ENCODE measurements at regions not wholly inside any gene's neighbourhood (a gene's known extent, or its start where the extent isn't known, plus 50 kb on each side); places are given as distances from the start of the nearest gene placed in this dataset.

DNA sequence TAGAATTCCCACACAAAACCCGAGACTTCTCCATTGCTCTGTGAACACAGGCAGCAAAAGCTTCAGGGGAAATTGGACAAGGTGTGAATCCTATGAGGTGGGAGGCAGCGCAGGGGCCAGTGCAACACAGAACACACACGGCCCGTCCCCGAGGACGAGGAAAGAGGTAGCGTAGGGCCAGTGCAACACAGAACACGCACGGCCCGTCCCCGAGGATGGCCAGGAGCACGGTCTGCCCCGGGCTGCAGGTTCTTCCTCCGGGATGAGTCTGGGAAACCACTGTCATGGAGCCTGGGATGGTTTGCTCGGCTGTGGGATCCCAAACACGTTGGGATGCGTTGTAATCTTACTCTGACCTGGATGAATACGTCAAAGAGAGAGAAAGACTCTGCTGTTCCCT is 432.1 kb downstream of the GLRX3 start:
- DNase-seq: no peak

DNA sequence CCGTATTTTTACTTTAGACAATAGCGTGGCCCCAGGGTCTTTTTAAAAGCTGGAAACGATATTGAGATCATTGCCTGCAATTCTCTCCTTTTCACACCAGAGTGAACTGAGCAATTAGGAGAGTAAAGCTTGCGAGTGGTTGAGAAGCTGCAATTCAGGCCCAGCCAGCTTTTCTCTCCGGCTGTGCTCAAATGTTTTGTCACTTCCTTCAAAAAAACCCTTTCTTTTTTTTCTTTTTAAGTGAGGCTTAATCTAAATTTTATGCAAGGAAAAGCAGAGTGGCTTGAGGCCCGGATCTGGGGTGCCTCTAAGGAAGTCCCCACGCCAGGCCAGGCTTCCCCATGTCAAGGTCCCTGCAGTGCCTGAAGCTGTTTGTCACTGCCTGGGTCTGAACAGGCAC is 433.9 kb downstream of the GLRX3 start:
- no peak for DNase-seq

DNA sequence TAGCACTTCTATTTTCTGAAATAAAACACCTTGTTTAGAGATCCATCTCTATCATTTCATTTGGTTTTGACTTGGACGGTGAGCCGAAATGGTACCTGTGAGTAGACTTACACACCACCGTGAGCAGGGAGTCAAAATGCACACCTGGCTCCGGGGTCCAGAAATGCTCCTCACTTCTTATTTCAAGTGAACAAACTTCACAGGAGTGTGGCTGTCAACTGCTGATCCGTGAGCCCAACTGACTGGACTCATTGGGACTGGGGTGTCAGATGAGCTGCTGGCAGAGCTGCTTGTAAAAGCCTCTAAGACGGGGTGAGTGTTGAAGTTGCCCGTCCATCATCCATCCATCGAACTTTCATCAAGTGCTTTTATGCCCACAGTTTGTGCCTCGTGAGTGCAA is 435.5 kb downstream of the GLRX3 start:
- no peak for DNase-seq

DNA sequence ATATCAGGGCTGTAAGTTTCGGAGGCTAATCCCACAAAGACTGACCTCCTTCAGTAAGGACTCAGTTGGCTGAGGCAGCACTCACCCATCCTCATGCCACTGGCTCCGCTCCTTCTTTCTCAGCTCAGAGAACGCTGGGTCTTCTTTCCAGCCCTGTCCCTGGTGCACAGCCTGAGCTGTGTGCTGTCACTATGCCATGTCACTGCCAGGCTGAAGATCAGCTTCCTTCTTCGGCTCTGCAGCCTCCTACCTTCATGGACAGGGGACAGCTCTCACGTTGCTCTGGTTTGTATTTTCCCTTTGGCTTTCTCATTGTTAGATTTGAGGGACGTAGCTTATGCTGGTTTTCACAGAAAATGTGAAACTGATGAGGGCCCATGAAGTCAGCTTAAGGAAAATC is 437.3 kb downstream of the GLRX3 start:
- no peak for DNase-seq

DNA sequence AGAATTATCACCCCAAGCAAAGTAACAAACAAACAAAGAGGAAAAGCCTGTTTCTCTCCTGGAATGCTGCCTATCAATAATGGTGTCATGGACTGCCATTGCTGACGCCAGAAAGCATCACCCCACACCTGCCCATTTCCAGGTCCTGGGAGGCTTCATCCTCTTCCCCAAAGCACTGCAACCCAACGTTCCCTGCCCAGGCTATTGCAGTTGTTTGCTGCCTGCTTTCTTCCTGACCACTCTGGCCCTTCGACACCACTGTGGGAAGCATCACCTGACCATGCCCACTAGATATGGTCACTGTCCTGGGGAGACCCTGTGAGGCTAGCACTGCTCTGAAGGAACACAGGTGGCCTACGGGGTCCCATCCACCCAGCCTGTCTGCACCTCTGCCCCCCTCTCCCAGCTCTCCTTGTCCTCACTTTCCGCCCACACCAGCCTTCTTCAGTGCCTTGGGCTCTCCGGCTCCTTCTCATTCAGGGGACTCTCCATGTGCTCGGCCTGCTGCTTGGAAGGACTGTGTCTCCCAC is 439.6 kb downstream of the GLRX3 start:
- DNase-seq: no peak

DNA sequence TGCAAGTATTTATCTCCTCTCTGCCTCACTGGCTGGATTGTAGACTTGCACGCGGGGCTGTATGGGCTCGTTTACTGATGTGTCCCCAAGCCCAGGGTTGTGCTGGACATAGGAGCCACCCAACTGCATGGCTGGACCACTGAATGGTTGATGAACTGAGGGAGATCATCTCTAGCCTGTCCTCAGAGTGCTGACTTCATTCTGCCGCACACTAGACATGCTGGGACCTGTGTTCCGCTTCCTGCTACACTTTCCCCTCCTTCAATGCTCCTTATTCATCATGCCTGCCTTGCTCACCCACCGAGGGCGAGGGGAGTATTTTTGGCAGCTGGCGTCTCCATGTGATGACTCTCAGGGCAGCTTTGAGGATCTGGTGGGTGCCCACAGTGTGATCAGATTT is 440.2 kb downstream of the GLRX3 start:
- no peak for DNase-seq

DNA sequence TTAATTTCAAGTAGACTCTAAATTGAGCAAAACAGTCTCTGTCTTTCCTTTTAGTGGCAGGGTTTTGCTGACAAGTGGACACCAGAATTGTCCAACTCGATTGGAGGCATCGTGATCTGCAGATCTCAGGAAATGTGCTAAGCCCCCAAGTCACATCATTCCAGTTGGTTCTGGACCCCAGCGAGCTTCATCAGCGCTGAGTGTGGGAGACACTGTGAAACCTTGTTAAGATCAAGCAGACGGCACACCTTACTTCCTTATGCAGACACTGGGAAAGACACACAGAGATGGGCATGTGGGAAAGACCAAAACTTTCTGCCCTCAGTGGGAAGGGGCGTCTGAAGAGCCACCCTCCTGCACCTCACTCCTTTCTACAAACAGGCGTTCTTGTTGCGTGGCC is 440.8 kb downstream of the GLRX3 start:
- DNase-seq: no peak

DNA sequence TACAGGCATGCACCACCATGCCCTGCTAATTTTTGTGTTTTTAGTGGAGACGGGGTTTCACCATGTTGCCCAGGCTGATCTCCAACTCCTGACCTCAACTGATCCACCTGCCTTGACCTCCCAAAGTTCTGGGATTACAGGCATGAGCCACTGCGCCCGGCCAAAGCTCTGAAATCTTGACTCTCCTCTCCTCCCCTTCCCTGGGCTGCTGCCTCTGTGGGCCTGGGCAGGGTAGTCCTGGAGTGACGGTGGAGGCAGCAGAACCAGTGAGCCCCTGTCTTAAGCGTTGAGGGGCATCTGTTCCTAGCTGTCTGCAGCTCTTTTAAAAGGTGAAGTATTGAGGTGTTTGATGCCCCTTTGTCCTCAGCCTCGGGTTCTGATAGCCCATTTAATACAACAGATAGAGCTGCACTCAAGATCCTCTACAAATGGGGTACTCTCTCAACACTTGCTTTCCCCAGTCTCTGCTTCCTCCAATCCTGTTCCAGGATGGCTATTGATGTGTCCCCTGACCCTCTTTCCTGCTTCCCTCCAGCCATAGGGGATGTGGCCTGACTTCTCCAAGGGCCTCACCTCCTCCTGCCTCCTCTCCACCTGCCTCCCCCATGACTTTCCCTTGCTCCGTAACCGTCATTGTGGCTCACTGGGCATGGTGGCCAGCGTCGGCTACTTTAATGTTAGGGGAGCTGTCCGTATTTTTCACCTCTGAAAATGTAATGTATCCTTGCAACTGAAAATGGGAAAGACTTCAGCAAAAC is 442.5 kb downstream of the GLRX3 start:
- DNase-seq: no peak

DNA sequence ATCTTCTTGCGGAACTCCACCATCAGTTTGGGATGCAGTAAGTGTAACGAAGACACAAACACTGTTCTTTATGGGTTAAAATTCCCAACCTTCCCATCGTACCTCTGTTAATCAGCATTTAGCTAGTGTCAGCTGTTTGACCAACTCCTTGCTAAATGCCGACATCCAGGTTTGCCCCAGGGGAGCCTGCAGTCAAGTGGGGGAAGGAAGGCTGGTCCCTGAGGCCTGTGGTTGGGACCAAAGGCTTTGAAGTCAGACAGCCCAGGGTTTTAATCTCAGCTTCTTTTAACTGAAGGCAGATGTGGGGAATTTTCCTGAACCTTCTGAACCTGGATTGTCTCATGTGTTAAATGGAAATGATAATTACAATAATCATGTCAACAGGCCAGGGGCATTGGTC is 443.7 kb downstream of the GLRX3 start:
- DNase-seq: no peak

DNA sequence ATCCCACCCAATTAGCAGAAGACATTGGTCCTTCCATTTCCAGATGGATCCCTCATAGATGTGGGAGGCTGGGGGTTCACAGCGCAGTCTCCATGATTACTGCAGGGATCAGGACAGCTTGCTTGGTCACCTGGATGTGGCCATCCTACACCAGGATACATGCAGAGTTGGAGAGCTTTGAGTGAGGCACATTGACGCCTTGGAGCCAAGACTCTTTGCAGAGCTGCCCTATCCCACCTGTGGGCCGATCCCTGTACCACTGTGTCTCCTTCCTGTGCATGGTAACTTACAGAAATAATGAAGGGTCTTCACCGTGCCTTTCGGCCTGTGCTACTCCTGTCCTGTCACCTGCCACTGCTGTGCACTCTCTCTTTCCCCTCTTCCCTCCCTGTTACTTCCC is 444.8 kb downstream of the GLRX3 start:
- DNase-seq: no peak

DNA sequence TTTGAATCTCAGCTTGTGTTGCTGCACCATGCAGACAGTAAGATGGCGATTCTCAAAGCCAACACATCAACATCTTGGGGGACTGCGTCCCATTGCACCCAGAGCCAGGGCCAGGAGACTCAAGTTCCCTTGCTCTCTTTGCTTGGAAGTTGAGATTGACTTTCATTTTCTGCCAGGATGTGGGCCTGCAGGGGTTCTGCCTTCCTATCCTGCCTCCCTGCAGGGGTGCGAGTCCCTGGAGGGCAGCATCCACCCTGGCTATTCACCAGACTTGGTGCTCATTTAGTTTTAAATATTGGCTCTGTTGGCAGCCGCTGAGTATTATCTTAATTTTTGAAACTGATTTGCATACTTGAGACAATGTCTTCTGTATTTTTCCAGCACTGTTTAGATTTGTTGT is 451.5 kb downstream of the GLRX3 start:
- no peak for DNase-seq

DNA sequence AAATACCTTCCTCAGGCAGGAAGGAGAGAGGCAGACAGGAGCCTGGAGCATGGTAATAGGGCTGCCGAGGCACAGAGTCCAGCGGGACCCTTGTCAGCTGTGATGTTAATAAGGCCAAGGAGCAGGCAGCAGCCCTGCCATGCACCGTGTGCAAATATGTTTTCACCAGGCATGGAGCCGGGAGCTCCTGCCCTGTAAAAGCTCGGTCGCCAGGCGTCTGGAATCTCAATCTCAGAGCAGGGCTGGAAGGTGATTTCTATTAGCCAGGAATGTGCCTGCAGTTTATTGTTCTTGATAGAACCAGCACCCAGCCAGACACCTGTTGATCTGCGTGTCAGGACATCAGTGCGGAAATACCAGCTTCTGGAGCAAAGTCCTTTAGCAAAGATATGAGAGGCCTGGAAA is 469.8 kb downstream of the GLRX3 start:
- DNase-seq: no peak

DNA sequence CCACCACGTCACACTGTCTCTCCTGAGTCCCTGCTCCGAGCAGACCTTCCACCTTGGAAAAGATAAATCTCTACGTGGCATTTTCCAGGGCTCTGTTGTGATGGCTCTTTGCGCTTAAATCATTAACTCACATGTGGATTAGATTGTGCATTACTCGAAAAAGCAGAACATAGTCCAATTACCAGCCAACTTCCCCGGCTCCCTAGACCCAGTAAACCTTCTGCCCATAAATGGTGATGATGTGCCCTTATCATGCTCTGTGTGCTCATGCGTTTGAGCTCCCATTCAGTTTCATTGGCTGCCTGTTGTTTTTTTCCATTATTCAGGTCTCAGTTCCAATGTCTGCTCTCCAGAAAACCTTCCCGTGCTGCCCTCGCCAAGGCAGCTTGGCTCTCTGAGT is 471.2 kb downstream of the GLRX3 start:
- DNase-seq: no peak

DNA sequence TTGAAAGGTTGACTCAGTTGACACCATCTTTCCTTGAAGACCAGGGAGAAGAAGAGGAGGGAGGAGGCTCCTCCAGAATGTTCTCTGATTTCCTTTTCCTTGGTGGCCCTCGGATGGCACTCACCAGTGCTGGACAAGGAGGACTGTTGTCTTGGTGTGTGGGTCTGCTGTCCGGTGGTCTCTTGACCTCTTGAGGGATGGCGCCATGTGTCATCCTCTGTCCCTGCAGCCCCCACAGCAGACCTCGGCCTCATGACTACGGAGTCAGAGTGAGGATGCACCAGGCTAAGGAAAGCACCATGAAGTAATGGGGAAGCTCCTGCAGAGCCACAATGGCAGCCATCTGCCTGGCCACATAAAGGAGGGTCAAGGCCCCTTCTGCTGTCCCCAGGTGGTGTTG is 475.0 kb downstream of the GLRX3 start:
- DNase-seq: no peak

DNA sequence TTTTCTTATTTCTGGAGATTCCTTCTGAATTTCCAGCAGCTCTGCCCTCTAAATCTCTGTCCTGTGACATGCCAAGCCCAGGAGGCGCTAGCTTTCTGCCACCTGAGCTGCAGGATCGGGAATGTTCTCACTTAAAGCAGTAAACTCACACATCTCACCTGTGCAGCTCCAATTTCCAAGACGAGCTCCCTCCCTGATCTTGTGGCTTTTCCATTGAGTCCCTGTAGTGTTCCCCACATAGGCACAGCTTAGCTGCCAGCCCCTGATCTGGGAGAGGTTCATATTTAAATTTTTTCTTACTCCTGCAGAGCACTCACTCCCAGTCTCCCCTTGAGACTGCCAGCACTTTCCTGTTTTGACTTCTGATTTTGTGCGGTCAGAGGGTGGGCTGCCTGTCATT is 479.3 kb downstream of the GLRX3 start:
- no peak for DNase-seq

DNA sequence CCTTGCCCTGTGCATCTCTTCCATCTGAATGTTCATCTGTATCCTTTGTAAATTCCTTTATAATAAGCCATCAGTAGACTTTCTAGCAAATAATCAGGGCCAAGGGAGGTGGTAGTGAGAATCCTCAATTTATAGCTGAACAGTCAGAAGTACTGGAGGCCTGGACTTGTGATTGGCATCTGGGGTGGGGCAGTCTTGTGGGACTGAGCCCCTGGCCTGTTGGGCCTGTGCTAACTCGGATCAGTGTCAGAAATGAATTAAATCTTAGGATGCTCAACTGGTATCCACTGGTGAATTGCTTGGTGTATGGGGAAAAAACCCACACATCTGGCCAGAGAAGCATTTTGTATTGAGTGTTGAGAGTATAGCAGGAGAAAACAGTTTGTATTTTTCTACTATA is 481.8 kb downstream of the GLRX3 start:
- DNase-seq: no peak

DNA sequence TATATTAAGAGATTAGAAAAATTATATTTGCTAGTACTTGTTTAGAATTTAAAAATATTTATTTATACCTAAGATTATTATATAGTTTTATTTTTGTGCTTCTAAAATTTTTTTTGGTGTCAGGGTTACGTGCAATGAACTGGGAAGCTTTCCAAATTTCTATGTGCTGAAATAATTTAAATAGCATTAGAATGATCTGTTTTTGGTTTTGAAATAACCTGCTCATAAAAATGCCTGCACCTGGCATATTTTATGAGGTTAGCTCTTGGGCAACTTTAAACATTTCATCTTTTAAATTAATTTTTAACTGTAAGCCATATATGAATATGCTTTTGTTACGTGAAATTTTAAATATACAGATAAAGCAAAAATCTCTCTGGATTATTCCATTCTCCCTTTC is 482.5 kb downstream of the GLRX3 start:
- DNase-seq: no peak

DNA sequence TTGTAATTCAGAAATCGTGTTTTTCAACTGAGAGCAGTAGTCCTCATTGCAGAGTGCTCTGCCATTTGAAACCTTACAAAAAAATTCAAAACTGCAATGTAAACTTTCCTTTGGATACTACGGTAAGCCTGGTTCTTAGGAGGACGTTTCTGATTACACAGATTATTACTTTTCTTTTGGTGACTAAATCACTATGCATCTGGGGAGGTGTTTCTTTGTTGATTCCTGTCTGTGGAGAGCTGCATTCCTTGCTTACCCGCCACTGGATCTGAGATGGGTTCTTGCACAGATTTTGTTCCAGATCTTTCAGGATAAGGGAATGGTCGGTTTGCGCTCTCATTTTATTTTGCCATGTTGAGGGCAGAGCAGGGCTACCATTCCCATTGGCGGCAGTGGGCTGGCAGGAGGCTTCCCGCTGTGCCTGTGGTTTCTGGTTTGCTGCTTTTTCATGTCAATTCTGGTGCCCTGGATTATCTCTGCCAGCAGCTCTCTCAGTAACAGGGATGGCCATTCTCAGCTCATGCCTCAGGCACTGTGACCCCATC is 485.1 kb downstream of the GLRX3 start:
- no peak for DNase-seq

DNA sequence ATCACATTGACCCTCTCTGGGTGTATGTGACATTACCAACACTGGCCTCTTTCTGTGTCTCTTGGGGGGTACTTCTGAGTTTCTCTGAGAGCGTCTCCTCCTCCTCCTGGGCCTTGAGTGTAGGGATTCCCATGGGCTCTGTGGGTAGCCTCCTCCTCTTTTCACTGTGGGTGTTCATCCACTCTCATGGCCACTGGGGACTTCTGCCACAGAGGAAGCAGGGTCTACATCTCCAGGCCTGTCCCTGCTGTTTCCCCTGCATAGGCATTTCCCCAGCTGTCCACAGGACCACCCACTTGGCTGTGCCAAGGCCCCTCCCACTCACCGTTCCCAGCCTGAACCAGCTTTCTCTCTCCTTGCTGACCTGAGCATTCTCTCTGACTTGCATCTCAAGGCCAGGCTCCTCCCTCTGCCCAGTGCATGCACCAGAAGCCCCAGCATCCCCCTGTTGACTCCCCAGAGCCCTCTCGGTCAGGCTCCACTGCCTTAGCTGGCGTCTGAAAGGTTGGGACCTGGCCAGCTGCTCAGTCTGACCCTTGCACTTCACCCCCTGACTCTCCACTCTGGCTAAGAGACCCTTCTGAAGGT is 487.6 kb downstream of the GLRX3 start:
- no peak for DNase-seq

DNA sequence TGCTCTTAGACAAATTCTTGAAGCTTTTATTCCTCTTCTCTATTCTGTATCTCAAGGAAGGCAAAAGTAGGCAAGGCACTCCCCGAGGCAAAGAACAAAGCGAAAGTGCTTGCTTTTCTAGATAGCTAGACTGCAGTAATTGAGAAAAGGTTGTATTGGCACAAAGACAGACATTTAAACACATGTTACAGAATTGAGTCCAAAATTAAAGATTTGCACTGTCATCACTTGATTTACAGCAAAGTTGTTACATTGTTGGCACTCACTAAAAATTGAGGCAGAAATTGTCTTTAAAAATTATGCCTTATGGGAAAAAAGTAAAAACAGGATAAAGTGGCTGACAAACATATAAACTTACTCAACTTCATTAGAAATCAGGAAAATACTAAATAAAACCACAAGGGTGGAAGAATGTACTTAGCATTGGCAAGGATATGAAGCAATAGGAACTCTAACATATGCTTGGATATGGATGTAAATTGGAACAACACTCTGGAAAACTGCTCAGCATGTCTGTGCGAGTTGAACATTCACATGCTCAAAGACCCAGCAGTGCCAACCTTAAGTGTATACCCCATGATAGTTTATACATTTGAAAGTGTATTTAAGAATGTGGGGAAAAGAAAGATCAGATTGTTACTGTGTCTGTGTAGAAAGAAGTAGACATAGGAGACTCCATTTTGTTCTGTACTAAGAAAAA is 491.3 kb downstream of the GLRX3 start:
- DNase-seq: no peak

DNA sequence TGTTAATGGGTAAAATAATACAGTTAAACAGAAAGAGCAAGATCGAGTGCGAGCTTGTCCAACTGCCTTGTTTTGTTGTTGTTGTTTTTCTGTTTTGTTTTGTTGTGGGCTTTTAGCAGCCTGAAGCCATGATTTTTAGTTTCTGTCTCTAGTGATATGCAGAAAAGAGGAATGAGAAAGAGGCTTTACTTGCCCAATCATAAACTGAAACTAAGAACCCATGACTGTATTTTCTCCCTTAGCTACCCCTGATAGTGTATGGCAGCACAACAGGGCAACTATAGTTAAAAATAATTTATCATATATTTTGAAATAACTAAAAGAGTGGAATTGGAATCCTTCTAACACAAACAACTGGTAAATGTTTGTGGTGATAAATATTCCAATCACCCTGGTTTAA is 493.9 kb downstream of the GLRX3 start:
- peak in 2 of 4 experiments; percentile 47 to 57 for DNase-seq

DNA sequence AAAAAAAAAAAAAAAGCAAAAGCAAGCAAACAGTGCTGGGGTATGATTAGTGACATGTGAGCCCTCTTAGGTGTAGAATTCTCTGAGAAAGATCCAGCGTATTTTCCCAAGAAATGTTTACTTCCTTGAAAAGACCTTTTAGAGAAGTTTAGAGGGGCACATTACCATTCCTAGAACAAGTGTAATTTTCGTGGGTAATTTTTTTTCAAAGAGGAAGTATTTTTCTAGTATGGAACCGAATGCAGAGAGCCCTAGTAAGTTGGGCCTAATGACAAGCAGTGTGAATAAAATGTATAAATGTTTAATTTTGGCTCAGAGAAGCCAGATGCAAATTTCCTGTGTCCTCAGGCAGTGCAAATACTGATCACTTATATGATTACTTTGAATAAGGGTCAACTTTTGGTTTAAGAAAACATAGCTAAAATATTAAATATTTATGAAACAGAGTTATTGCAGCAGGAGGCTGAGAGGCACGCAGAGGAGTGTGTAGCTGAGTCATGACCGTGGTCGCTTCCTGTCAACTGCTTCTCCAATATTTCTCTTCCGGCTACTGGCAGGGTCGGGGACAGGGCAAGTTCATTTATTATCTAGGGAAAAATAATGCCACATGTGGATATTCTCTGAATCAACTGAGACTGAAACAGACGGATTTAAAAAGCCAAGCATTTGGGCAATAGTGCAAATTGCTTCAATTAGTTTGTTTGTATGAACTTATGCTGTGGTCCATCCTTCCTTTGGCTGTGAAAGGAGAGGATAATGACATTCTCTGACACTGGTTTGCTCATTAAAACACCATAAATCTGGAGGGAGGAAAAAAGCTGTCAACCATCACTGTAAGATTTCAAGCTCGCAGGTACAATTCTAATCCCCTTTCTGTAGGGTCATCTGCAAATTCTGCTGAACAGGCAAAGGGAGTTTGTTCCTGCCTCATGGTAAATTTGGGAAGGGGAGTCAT is 495.2 kb downstream of the GLRX3 start:
- peak; percentile 73 to 90 (median 87) for DNase-seq

Measured in suppressor macrophage (primary cell).